SK-N-SH treated with all-trans-retinoic acid at 6 μM for 48 hours (cell line): ENCODE measurements at regions not wholly inside any gene's neighbourhood (a gene's known extent, or its start where the extent isn't known, plus 50 kb on each side); places are given as distances from the start of the nearest gene placed in this dataset.

Source experiments
- ARNTL ChIP-seq: fragments of 450-650 bp; formaldehyde crosslinking; IDR thresholded peaks from 2 replicates; pipeline ENCODE4 v1.5.0; 2020; ENCODE audit warnings: low read depth, mild to moderate bottlenecking, moderate library complexity, borderline replicate concordance
- CREB5 ChIP-seq: fragments of 250-450 bp; sonication (Bioruptor Pico); IDR thresholded peaks from 2 replicates; pipeline ENCODE4 v1.5.1; 2020; ENCODE audit warnings: low read depth, mild to moderate bottlenecking, moderate library complexity
- CSRNP3 ChIP-seq: fragments of 250-450 bp; sonication (Bioruptor Pico); IDR thresholded peaks from 2 replicates; pipeline ENCODE4 v1.5.1; 2021; ENCODE audit warnings: mild to moderate bottlenecking, moderate library complexity
- OSR1 ChIP-seq: fragments of 250-450 bp; sonication (Bioruptor Pico); IDR thresholded peaks from 2 replicates; pipeline ENCODE4 v1.8.0; 2022; ENCODE audit warnings: moderate library complexity, mild to moderate bottlenecking, inconsistent platforms
- PATZ1 ChIP-seq: fragments of 250-450 bp; sonication (Bioruptor Pico); IDR thresholded peaks from 2 replicates; pipeline ENCODE4 v1.8.0; 2020; ENCODE audit warnings: mild to moderate bottlenecking, moderate library complexity, borderline replicate concordance
- TCF4 ChIP-seq: fragments of 250-450 bp; sonication (Bioruptor Pico); IDR thresholded peaks from 2 replicates; pipeline ENCODE4 v1.8.0; 2021; ENCODE audit warnings: mild to moderate bottlenecking, moderate library complexity, borderline replicate concordance

- TF ChIP-seq CREB5 (CRISPR knock-in tag) (no peak), ARNTL (no peak), PATZ1 (CRISPR knock-in tag) (no peak), TCF4 (no peak), CSRNP3 (CRISPR knock-in tag) (no peak), OSR1 (CRISPR knock-in tag) (no peak)
These were observed 530.2 kb downstream of the SOX6 start for GRCh38 chr11:15825976-15826650.
